ENCODE measurements at regions not wholly inside any gene's neighbourhood (a gene's known extent, or its start where the extent isn't known, plus 50 kb on each side); places are given as distances from the start of the nearest gene placed in this dataset.

DNA sequence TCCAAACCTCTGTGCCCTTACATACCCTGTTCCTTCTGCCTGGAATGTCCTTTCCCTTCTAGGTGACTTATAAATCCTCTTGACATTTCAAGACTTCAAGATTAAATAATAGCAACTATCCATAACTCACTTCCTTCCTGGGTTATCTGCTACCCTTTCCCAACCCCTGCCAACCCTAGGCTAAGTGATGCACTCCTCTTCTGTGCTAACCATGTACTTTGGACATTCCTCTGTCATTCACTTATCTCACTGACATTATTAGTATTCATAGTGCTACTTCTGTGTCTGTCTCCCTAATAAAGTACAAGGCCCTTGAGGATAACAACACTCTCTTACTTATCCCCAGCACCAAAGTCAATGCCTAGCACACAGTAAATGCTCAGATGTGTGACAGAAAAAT lies 307.1 kb downstream of the ENC1 start:
- TF ChIP-seq, protein P1, sequence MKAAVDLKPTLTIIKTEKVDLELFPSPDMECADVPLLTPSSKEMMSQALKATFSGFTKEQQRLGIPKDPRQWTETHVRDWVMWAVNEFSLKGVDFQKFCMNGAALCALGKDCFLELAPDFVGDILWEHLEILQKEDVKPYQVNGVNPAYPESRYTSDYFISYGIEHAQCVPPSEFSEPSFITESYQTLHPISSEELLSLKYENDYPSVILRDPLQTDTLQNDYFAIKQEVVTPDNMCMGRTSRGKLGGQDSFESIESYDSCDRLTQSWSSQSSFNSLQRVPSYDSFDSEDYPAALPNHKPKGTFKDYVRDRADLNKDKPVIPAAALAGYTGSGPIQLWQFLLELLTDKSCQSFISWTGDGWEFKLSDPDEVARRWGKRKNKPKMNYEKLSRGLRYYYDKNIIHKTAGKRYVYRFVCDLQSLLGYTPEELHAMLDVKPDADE (IDR thresholded peaks at IDR 0.05) = no peak
- TF ChIP-seq JUNB (IDR thresholded peaks at IDR 0.05; ENCODE audit: unreplicated experiment) = no peak
- TF ChIP-seq, protein P2, sequence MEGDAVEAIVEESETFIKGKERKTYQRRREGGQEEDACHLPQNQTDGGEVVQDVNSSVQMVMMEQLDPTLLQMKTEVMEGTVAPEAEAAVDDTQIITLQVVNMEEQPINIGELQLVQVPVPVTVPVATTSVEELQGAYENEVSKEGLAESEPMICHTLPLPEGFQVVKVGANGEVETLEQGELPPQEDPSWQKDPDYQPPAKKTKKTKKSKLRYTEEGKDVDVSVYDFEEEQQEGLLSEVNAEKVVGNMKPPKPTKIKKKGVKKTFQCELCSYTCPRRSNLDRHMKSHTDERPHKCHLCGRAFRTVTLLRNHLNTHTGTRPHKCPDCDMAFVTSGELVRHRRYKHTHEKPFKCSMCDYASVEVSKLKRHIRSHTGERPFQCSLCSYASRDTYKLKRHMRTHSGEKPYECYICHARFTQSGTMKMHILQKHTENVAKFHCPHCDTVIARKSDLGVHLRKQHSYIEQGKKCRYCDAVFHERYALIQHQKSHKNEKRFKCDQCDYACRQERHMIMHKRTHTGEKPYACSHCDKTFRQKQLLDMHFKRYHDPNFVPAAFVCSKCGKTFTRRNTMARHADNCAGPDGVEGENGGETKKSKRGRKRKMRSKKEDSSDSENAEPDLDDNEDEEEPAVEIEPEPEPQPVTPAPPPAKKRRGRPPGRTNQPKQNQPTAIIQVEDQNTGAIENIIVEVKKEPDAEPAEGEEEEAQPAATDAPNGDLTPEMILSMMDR (conservative IDR thresholded peaks at IDR 0.05; ENCODE audit: low read depth in 2 of 2) = no peak
- no peak for TF ChIP-seq NANOG (IDR thresholded peaks at IDR 0.05; ENCODE audit: borderline replicate concordance)
- TF ChIP-seq POLR2AphosphoS5 (IDR thresholded peaks at IDR 0.05; ENCODE audit: low read depth) = no peak
- no peak for TF ChIP-seq EZH2 (IDR thresholded peaks at IDR 0.05; ENCODE audit: low read depth, unreplicated experiment)

All from GM23338 (cell line).